Panc1 (cell line): ENCODE measurements at regions not wholly inside any gene's neighbourhood (a gene's known extent, or its start where the extent isn't known, plus 50 kb on each side); places are given as distances from the start of the nearest gene placed in this dataset.

Source experiments
- POLR2AphosphoS5 ChIP-seq: IDR thresholded peaks from 2 replicates; pipeline ENCODE4 v1.6.1; 2012; ENCODE audit warnings: mild to moderate bottlenecking, low read depth, low read length, moderate library complexity
- TF ChIP-seq, protein P1 (sequence below): fragments of 450-650 bp; IDR thresholded peaks from 2 replicates; pipeline ENCODE4 v1.5.1; 2017; ENCODE audit warnings: mild to moderate bottlenecking

DNA sequence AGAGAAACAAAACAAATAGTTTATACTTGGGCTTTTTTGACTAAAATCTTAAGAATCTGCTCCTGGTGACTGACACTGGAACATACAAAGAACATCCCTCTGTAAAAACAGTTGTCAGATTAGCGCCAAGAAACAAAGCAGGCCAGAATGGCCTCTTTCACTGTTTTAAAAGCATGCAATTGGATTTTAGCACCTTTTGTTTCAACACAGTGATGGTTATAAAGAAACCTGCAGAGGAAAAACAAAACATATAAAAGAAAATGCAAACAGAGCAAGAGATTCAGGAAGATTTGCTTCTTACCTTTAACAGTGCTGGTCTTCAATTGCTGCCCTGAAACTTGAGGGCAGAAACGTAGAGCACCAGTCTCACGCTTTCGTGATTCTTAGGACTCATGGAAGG lies 652.2 kb upstream of the KCND2 start:
- TF ChIP-seq, protein P1, sequence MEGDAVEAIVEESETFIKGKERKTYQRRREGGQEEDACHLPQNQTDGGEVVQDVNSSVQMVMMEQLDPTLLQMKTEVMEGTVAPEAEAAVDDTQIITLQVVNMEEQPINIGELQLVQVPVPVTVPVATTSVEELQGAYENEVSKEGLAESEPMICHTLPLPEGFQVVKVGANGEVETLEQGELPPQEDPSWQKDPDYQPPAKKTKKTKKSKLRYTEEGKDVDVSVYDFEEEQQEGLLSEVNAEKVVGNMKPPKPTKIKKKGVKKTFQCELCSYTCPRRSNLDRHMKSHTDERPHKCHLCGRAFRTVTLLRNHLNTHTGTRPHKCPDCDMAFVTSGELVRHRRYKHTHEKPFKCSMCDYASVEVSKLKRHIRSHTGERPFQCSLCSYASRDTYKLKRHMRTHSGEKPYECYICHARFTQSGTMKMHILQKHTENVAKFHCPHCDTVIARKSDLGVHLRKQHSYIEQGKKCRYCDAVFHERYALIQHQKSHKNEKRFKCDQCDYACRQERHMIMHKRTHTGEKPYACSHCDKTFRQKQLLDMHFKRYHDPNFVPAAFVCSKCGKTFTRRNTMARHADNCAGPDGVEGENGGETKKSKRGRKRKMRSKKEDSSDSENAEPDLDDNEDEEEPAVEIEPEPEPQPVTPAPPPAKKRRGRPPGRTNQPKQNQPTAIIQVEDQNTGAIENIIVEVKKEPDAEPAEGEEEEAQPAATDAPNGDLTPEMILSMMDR = no peak
- no peak for TF ChIP-seq POLR2AphosphoS5
